ENCODE measurements at regions not wholly inside any gene's neighbourhood (a gene's known extent, or its start where the extent isn't known, plus 50 kb on each side); places are given as distances from the start of the nearest gene placed in this dataset.

- Histone ChIP-seq H3K4me2 (ENCODE audit: control insufficient read depth, extremely low read depth, insufficient read depth, low read depth, low read length) (no peak overlapping the region), H3K79me2 (ENCODE audit: control insufficient read depth, insufficient read depth, low read length) (no peaks in the 10 kb centered on the region), H3K4me3 (ENCODE audit: control insufficient read depth in 2 of 3, extremely low read depth in 1 of 3, insufficient read depth in 2 of 3, low read depth in 1 of 3, low read length in 3 of 3) (no peak overlapping the region), H3K36me3 (ENCODE audit: control insufficient read depth in 2 of 2, extremely low read depth in 1 of 2, insufficient read depth in 2 of 2, low read length in 2 of 2) (no peaks in the 10 kb centered on the region), H3K9ac (ENCODE audit: control insufficient read depth, extremely low read depth, insufficient read depth, low read length) (no peak overlapping the region), H3K9me1 (ENCODE audit: control insufficient read depth, extremely low read depth, insufficient read depth, low read length) (no peaks in the 10 kb centered on the region), H3K9me3 (ENCODE audit: control insufficient read depth, low read depth, low read length) (no peaks in the 10 kb centered on the region), H2AFZ (ENCODE audit: control insufficient read depth, low read length) (no peak overlapping the region), H4K20me1 (ENCODE audit: control insufficient read depth, extremely low read depth, insufficient read depth, low read length) (no peaks in the 10 kb centered on the region), H3K4me1 (ENCODE audit: control insufficient read depth, extremely low read depth, insufficient read depth, low read length) (no peaks in the 10 kb centered on the region), H3K27me3 (ENCODE audit: control insufficient read depth, extremely low read depth, insufficient read depth, low read length) (no peaks in the 10 kb centered on the region), H3K27ac (ENCODE audit: control insufficient read depth, insufficient read depth, low read length) (no peak overlapping the region)
- DNase-seq (ENCODE audit: low read depth, low spot score) (no peak), FAIRE-seq (no peak)
- TF ChIP-seq CTCF (optimal IDR thresholded peaks at IDR 0.05 in 1 of 3, IDR thresholded peaks at IDR 0.05 in 1 of 3, conservative IDR thresholded peaks at IDR 0.05 in 1 of 3; ENCODE audit: extremely low read depth in 1 of 3, insufficient read depth in 2 of 3, low read length in 3 of 3), result no peak
- no peak for TF ChIP-seq EZH2 (IDR thresholded peaks at IDR 0.05; ENCODE audit: low read length)
- dilution Hi-C loops (cut with MboI; ENCODE audit: extremely low pct_ligation_motif_present, low sequenced_read_pairs), result no loop called here
Observed at GRCh38 chr5:6145616-6146237, 232.6 kb downstream of the MED10 start.

GRCh38 chr5:6143523-6143922 lies 234.8 kb downstream of the MED10 start:
- H3K27me3 ChIP-seq (ENCODE audit: control insufficient read depth, extremely low read depth, insufficient read depth, low read length), result no peaks in the 10 kb centered on the region
- no peak for DNase-seq (ENCODE audit: low read depth, low spot score)
- dilution Hi-C loops (cut with MboI; ENCODE audit: extremely low pct_ligation_motif_present, low sequenced_read_pairs), result no loop called here
- no peak overlapping the region for H3K4me2 ChIP-seq (ENCODE audit: control insufficient read depth, extremely low read depth, insufficient read depth, low read depth, low read length)
- H2AFZ ChIP-seq (ENCODE audit: control insufficient read depth, low read length), result no peak overlapping the region
- H3K9me3 ChIP-seq (ENCODE audit: control insufficient read depth, low read depth, low read length), result no peaks in the 10 kb centered on the region
- no peaks in the 10 kb centered on the region for H4K20me1 ChIP-seq (ENCODE audit: control insufficient read depth, extremely low read depth, insufficient read depth, low read length)
- no peaks in the 10 kb centered on the region for H3K9me1 ChIP-seq (ENCODE audit: control insufficient read depth, extremely low read depth, insufficient read depth, low read length)
- no peak for TF ChIP-seq CTCF (optimal IDR thresholded peaks at IDR 0.05 in 1 of 3, IDR thresholded peaks at IDR 0.05 in 1 of 3, conservative IDR thresholded peaks at IDR 0.05 in 1 of 3; ENCODE audit: extremely low read depth in 1 of 3, insufficient read depth in 2 of 3, low read length in 3 of 3)
- TF ChIP-seq EZH2 (IDR thresholded peaks at IDR 0.05; ENCODE audit: low read length), result no peak
- H3K4me1 ChIP-seq (ENCODE audit: control insufficient read depth, extremely low read depth, insufficient read depth, low read length), result no peaks in the 10 kb centered on the region
- H3K9ac ChIP-seq (ENCODE audit: control insufficient read depth, extremely low read depth, insufficient read depth, low read length), result no peak overlapping the region
- no peak overlapping the region for H3K27ac ChIP-seq (ENCODE audit: control insufficient read depth, insufficient read depth, low read length)
- H3K79me2 ChIP-seq (ENCODE audit: control insufficient read depth, insufficient read depth, low read length), result no peaks in the 10 kb centered on the region
- FAIRE-seq, result no peak
- no peak overlapping the region for H3K4me3 ChIP-seq (ENCODE audit: control insufficient read depth in 2 of 3, extremely low read depth in 1 of 3, insufficient read depth in 2 of 3, low read depth in 1 of 3, low read length in 3 of 3)
- H3K36me3 ChIP-seq (ENCODE audit: control insufficient read depth in 2 of 2, extremely low read depth in 1 of 2, insufficient read depth in 2 of 2, low read length in 2 of 2), result no peaks in the 10 kb centered on the region

Data from keratinocyte (primary cell).